Ammon's horn (tissue), 1 donor: ENCODE measurements at regions not wholly inside any gene's neighbourhood (a gene's known extent, or its start where the extent isn't known, plus 50 kb on each side); places are given as distances from the start of the nearest gene placed in this dataset.

Source experiments
- DNase-seq: peaks from one replicate; pipeline ENCODE4 v3.0.0-alpha.2; 2016; ENCODE audit warnings: low spot score

DNA sequence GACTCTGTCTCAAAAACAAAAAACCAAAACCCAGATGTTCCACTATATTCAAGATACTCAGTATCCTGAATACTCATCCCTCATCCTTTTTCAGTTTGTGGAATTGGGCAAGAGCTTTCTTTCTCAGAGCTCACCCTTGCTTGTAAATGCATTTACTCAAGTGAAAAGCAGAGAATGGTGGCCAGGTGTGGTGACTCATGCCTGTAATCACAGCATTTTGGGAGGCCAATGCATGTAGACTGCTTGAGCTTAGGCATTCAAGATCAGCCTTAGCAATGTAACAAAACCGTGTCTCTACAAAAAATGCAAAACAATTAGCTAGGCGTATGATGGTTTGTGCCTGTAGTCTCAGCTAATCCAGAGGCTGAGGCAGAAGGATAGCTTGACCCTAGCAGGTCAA, 553.2 kb upstream of the AMELY start:
- no peak for DNase-seq

DNA sequence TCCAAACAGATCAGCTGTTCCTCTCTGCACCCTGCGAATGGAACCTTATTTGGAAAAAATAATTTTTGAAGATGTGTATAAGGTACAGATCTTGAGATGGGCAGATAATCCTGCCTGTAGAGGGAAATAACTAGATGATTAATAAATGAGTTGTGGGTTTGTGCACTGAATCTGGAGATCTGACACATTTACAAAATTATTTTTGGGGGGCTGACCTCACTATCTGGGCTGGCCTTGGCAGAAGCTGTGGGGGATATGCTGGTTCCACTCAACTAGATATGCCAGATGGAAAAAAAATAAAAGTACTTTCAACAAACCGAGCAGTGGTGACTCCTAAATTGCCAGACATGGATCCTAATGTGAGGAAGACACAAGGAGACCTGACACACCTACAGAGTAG, 552.2 kb upstream of the AMELY start:
- DNase-seq, result no peak

DNA sequence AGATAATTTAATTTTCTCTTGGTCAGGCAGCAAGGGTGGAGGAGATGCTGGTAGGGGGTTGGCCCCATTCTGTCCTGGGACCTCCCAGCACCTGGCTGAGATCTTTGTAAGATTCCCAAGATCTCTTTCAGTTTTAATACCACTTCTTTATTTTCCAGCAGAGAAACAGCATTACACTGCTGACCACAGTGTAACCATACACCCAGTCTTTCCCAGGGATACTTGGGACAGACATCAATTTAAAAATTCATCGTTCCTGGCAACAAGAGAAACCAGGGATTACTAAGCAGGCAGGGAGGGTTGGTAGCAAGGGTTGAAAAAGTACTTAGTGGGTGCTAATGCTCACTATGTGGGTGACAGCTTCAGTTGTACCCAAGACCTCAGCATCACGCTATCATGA, 551.6 kb upstream of the AMELY start:
- no peak for DNase-seq

DNA sequence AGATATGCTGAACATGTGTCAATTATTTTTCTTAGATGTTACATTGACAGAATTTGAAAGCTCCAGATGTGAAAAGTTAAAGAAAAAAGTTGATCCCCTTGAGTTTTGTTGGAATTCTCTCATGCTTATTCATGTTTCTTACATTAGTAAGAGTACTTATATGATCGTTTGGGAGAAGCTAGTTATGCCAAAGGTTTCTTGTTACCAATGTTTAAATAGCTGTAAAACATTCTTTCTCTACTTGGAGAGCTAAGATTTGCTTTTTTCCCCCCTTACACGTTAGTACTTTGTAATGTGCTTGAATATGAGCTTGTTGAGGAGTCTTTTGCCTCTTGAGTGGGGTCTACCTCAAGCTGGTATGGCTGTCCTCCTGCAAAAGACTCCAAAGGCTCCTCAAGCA, 551.1 kb upstream of the AMELY start:
- no peak for DNase-seq

DNA sequence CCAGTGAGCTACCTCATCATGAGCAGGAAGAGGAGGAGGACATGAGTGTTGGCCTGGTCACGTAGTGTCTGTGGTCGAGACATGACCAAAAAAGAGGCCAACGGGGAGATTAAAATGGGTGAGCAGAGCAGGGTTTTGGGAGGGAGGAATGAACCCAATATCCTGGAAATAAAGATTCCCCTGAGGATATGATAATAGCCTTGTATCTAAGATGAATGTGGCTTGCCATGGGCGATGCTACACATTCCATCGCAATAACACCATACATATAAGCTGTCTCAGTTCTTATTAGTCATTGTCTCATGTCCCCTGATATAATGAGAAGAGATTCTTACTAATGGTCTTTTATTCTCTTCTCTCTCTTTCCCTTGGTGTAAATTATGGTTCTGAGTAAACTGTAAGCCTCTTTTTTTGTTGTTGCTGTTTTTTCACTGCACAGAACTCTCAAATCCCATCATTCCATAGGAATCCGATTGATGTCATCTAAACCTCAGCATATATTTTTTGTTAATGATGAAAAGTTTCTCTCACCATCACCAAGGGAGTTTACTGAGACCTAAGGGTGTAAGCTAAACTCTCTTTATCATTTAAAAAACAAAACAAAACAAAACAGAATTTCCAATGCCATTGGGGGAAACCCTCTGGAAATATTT, 550.4 kb upstream of the AMELY start:
- DNase-seq, result no peak

DNA sequence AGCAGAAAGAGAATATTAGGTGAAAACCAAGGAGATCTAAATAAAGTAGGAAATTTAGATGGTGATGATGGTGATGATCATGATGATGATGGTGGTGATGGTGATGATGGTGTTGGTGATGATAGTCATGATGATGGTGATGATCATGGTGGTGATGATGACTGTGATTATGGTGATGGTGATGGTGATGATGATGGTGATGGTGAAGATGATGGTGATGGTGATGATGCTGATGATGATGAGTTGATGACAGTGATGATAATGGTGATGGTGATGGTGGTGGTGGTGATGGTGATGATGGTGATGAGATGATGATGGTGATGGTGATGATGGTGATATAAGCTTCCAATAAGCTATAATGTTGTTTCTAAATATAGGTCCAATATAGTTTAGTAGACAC, 548.2 kb upstream of the AMELY start:
- DNase-seq, result no peak

DNA sequence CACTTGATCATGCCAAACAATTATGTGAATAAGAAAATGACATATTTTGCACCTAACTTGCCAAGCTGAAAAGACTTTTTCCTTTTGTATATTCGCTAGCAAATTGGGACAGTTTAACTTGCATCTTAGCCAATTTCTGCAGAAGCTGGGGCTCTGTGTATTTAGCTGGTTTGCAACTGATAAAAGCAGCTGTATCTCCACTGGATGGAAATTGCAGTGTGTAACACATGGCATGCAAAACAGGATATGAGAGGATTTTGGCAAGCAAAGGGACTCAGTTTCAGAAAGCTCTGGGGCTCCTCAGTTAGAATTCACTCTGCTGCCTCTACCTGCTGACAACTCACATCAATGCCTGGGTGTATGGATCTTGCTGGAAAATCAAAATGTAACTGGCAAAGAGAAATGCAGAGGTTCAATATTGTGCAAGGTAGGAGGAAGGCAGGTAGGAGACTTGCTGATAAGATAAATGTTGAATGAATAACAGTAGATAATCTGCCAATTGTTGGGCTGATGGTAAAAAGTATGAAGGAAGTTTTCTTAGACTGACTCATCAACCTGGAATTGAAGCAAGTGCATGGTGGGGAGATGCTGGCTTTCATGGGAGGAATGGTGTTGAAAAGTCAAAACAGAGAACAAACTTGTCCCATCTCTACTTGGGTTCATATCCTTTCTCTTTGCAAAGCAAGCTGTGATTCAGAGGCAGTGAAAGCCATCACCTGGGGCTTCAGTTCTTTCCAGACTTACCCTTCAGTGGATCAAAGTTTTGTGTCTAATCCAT, 546.9 kb upstream of the AMELY start:
- peak; percentile 4 for DNase-seq

DNA sequence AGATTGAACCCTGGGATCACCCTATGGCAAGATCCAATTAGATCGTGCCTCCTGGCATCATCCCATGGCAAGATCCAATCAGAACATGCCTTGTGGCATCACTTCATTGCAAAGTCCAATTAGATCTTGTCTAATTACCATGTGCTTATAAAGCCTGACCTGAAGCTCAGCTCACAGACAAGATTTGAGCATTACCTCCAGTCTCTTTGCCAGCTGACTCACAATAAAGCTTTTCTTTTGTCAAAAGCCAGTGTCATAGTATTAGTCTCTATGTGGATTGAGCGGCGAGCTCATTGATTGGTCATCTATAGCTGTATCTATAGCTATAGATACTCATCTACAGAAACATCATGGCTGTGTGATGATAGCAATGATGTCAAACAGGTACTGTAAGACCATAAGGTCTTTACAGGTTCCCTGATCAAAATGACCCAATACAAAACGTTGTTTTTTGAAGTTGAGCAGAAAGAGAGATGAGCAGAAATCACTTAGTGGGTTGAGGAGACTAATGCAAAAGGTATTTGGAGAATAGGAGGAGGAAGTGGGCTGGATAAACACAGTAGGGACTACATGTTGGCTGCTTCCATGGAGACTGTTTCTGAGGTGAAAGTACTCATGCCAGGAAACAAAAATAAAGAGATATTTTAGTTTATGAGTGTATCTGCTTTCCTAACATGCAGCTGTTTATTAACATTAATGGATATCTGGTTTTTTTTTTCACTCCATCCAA, 545.9 kb upstream of the AMELY start:
- DNase-seq, result no peak

DNA sequence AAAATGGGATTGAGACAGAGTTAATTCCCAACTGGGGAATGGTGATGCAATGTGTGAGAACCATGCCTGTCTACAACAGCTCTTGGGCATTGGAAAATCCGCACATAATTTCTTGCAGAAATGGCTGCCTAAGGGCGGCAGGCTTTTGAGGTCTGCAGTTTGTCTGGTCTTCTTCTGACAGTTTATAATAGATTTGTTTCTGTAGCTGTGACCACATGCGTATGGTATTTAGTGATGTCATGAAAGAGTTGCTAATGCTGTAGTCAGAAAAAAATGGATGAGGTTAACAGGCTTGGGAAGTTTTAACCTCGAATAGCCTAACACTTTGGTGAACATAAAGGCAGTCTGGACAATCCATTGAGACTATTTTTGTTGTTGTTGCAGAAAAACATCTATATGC, 544.1 kb upstream of the AMELY start:
- DNase-seq, result no peak

DNA sequence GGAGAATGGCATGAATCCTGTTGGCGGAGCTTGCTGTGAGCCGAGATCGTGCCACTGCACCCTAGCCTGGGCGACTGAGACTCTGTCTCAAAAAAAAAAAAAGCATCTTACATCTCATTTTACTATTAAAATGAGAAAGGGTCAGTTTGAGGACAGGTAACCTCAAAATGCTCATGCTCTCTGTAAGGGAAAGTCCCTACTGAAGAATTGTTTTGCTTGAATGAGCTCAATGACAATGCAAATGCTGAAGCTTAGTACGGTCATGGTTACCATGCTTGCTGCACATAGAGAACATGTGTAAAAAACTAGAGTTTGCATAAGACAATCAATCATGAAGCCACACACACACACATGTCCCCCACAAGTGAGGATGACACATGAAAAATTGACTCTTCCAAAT, 541.8 kb upstream of the AMELY start:
- DNase-seq, result no peak

DNA sequence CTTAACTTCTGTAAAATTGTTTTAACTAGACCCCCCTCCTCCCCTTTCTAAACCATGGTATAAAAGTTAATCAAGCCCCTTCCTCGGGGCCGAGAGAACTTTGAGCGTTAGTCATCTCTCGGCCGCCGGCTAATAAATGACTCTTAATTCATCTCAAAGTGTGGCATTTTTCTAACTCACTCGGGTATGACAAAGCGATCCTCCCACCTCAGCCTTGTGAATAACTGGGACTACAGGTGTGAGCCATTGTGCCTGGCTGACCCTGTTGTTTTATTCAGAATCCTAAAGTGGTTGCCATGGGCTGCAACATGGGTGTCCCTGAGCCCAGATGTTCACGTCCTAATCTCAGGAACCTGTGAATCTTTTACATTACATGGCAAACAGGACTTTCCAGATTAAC, 540.7 kb upstream of the AMELY start:
- no peak for DNase-seq

DNA sequence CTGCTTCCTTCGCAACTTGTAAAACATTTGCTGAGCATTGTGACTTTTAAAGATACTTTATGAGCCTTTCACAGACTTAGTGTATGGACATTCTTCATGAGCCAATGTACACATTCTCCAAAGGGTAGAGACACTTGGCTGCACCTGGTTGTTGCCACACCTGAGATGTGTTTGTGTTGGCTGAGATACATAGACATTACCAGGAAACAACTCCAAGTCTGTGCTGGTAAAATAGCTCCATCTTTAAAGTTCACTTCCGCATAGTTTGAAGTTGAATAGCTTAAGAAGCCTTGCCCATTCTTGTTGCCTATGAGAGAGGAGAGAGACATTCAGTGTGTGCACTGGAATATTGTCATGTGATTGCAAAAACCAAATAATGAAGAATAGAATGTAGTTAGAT, 538.3 kb upstream of the AMELY start:
- DNase-seq, result no peak

DNA sequence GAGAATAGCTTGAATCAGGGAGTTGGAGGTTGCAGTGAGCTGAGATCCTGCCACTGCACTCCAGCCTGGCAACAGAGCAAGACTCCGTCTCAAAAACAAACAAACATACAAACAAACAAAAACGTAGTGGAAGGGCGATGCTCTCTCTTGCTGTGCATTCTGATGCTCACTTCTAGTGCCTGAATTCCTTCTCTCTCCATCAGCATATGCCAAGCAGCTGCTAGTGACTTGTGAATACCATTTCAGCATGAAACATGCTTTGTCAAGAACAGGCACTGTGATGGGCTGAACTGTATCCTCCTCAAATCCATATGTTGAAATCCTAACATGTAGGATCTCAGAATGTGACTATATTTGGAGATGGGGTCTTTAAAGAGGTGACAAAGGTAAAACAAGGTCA, 537.1 kb upstream of the AMELY start:
- DNase-seq, result no peak

DNA sequence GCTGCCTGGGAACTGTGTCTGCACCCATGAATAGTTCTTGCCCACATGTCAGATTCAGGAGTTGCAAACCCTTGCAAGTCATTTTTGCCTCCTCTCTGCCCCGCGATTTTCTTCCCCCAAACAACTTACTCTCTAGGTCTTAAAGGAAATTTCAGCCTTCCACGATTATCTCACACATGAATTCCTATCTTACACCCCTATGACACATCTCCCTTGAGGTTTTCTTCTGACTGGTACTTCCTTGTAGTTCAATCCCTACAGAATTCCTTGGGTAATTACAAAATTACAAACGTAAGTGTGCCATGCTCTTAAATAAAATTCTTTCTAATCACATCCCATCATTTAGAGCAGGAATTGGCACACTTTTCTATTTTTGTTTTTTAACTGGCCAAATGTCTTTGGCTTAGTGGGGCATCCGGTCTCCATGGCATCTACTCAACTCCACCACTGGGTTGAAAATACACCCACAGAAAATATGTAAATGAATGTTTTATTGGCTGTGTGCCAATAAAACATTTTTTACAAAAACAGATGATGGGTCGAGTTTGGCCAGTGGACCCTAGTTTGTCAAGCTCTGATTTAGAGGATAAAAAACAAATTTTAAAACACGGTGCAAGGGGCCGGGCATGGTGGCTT, 536.4 kb upstream of the AMELY start:
- no peak for DNase-seq

DNA sequence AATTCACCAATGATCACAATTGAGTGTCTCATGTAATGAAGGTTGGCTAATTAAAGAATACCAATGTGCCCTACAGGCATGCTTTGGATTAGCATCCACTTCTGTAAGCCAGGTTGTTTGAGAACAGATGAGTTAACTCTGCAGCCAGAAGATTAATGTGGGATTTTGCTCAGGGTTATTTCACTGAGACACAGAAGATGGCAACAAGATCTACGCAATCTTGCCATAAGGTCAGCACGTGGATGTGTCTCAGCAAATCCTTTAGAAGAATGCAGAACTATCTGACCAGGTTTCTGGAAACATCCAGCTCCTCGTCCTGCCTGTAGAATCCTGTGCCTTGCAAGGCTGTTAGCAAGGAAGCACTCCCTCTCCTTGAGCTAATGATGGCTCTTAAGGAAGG, 532.6 kb upstream of the AMELY start:
- no peak for DNase-seq

DNA sequence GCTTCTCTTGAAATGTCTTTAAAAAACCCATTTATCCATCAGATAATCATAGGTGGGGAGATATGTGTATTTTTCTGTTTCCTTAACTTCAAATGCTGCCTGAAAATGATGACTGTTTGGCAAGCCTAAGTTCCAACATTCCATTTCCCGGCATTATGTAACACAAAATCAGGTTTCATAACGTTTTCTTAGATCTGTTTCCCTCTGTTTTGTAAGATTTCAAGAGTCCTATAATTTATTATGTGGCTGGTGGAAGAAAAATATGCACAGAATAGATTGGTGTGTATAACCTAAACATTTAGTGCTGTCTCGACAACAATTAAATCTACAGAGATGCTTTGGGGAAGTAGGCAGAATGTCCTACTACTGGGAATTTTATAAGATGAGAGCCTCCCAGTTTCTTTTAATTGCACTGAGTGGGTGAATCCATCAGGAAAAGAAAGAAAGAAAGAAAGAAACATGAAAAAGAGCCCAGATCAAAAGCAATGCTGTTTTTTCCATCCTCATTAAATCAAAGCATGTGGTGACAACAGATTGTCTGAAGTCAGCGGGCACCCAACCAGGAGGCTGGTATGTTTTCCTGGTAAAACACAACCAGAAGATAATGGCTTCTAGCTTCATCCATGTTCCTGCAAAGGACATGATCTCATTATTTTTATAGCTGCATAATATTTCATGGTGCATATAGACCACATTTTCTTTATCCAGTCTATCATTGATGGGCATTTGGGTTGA, 529.4 kb upstream of the AMELY start:
- peak; percentile 2 for DNase-seq

DNA sequence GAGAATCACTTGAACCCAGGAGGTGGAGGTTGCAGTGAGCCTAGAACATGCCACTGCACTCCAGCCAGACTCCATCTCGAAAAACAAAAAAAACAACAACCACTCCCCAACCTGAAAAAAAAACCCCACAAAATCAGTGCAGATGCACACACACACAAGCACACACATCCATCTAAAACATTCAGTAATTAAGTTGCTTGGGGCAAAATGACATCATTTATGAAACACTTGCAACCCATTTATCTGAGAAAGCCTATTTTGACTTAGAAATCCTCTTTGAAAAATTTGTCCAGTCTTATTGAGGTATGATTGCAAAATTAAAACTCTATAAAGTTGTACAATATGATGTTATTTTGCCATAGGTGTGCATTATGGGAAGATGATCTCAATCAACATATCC, 525.5 kb upstream of the AMELY start:
- DNase-seq, result no peak

DNA sequence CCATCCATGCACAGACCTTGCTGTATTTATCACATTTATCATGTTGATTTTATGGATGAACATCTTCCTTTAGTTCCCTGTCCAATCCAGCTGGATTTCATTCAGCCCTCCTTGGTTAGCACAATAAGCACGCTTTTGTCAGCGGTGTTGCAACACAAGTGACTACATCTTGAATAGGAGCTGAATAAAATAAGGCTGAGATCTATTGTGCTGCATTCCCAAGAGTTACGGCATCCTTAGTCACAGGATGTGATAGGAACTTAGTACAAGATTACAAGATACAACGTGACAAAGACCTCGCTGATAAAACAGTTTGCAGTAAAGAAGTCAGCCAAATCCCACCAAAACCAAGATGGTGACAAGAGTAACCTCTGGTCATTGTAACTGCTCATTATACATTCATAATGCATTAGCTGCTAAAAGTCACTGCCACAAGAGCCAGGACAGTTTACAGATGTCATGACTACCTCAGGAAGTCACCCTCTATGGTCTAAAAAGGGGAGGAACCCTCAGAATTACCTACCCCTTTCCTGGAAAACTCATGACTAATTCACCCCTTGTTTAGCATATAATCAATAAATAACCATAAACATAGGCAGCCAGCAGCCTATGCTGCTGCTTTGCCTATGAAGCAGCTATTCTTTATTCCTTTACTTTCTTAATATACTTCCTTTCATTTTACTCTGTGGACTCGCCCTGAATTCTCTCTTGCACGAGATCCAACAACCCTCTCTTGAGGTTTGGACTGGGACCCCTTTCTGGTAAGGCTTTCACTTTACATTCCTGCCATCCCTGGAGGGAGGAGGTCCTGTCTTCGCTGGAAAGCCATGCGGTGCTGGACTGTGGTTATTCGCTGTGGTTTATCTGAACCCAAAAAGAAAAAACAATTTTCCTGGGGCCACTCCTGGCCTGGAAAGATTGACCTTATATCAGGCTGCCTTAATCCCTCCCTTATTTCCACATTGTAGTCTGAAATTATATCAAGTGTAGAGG, 522.6 kb upstream of the AMELY start:
- DNase-seq, result no peak

DNA sequence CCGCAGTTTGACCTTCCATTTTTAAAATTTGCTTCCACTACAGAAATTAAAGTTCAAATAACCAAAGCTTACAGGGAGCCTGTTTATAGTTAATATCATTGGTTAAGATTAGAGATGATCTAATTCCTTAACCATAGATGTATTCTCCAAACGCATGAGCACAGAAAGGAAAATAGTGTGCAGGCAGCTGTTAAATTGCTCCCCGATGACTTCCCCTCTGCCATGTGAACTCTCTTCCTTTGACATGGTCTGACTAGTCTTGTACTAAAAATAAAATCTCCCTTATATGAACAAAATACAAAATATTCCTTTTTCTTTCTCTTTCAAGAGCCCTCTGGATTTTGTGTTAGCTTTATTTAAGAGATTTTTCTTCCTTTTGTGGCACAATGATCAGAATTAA, 507.6 kb upstream of the AMELY start:
- no peak for DNase-seq

DNA sequence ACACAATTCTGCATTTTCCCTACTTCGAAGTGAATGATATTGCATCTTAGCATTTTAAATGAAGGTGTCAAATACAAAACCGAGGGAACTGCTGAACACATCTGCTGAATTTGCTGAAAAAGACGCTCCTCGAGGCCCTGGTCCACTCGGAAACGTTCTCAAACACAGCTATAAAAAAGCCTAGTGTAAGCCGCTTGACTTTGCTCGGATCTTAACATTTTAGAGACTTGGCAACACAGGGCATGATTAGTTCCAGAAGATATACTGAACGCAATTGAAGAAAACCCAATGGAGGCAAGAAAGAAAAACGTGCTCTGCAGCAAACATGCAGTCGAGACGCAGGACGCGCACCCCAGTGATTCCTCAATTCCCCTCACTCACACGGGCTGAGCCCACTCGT, 506.4 kb upstream of the AMELY start:
- DNase-seq, result no peak

DNA sequence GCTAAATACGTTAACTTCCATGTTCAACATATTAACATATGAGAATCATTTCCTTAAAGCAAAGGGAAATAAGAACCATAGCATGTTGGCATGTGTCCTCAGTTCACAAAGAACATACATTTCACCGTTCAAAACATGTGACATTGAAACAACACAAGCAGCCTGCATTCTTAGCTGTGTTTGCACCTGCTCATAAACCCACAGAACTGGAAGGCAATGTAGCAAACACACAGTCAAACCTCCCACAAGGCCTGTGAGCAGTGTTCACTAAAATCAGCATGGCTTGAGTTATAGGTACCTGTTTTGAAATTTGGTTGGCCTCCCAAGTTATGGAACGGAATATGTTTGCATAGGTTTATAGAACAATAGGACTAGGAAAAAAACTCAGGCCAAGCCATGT, 504.9 kb upstream of the AMELY start:
- DNase-seq, result no peak
